Fibroblast of skin of left biceps (primary cell): ENCODE measurements at regions not wholly inside any gene's neighbourhood (a gene's known extent, or its start where the extent isn't known, plus 50 kb on each side); places are given as distances from the start of the nearest gene placed in this dataset.

Source experiments
- DNase-seq, 2 experiments: peaks; one replicate each; pipeline ENCODE4 v3.0.0-alpha.2; 2013; ENCODE audit warnings: low read depth in 2 of 2

- DNase-seq: no peak
Measured at GRCh38 chr1:29517251-29518086, 281.1 kb downstream of the PTPRU start.

GRCh38 chr1:29516063-29516820 lies 279.9 kb downstream of the PTPRU start:
- DNase-seq: no peak

- DNase-seq: no peak
Measured at GRCh38 chr1:29515170-29515955, 279.0 kb downstream of the PTPRU start.

- no peak for DNase-seq
Measured at GRCh38 chr1:29514361-29515169, 278.2 kb downstream of the PTPRU start.

GRCh38 chr1:29513357-29513756 lies 277.0 kb downstream of the PTPRU start:
- peak; percentile 7 to 11 for DNase-seq

- DNase-seq: no peak
Measured at GRCh38 chr1:29511436-29511835, 275.1 kb downstream of the PTPRU start.

GRCh38 chr1:29508458-29509107 lies 272.3 kb downstream of the PTPRU start:
- no peak for DNase-seq

- no peak for DNase-seq
Measured at GRCh38 chr1:29506678-29507225, 270.4 kb downstream of the PTPRU start.

GRCh38 chr1:29505532-29506220 lies 269.4 kb downstream of the PTPRU start:
- no peak for DNase-seq

- no peak for DNase-seq
Measured at GRCh38 chr1:29504709-29505410, 268.5 kb downstream of the PTPRU start.

GRCh38 chr1:29504196-29504595 lies 267.9 kb downstream of the PTPRU start:
- DNase-seq: no peak

- no peak for DNase-seq
Measured at GRCh38 chr1:29502911-29503840, 266.9 kb downstream of the PTPRU start.

- no peak for DNase-seq
Measured at GRCh38 chr1:29502225-29502910, 266.0 kb downstream of the PTPRU start.

GRCh38 chr1:29501227-29501976 lies 265.1 kb downstream of the PTPRU start:
- DNase-seq: no peak

- no peak for DNase-seq
Measured at GRCh38 chr1:29500651-29501050, 264.3 kb downstream of the PTPRU start.

- DNase-seq: no peak
Measured at GRCh38 chr1:29500041-29500440, 263.7 kb downstream of the PTPRU start.

- no peak for DNase-seq
Measured at GRCh38 chr1:29499104-29499650, 262.9 kb downstream of the PTPRU start.
